ENCODE measurements at regions not wholly inside any gene's neighbourhood (a gene's known extent, or its start where the extent isn't known, plus 50 kb on each side); places are given as distances from the start of the nearest gene placed in this dataset.
"Not testable (repeated sequence)": the region's sequence is repeated elsewhere in the genome, so short reads cannot be mapped to it uniquely, and the experiment has no call there.

DNA sequence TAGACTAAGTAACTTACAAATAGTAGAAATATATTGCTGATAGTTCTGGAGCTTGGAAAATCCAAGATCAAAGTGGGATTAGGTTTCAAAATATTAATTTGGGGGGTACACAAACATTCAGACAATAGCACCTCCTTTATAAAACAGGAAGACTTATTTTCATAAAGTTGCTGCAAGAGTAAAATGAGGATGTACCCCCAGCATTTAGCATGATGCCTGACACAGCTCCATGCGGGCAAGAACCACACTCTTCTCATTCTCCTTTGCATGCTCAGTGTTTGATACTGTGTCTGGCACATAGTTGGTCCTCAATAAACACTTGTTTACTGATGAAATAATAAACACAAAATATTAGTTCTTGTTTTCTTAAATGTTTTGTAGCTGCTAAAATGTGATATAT lies 332.9 kb downstream of the TFAP2A start:
- 38 to 67% methylated on average over 1 of the region's 1 CpG for WGBS, 2 donors
- peaks cover 0 to 3% (median 0%) of the 10 kb centered on the region in 3 donors for H3K27me3 ChIP-seq (ENCODE audit: control insufficient read depth in 3 of 3, insufficient read depth in 3 of 3, low read length in 2 of 3)
- H3K4me3 ChIP-seq, result no peak overlapping the region
- H3K4me1 ChIP-seq (ENCODE audit: control insufficient read depth in 5 of 5, insufficient read depth in 5 of 5, low read length in 5 of 5), result no peaks in the 10 kb centered on the region
- DNase-seq (no peak), ATAC-seq (ENCODE audit: insufficient read depth, low FRiP score) (no peak)
- no peaks in the 10 kb centered on the region for H3K9me3 ChIP-seq (ENCODE audit: control insufficient read depth in 4 of 4, insufficient read depth in 3 of 4, low read length in 3 of 4)
- no peaks in the 10 kb centered on the region for H3K36me3 ChIP-seq (ENCODE audit: control insufficient read depth in 4 of 4, insufficient read depth in 4 of 4, low read length in 4 of 4)
- no peak overlapping the region for H3K27ac ChIP-seq (ENCODE audit: low read depth in 1 of 2, low read length in 1 of 2)
- TF ChIP-seq, protein P1, sequence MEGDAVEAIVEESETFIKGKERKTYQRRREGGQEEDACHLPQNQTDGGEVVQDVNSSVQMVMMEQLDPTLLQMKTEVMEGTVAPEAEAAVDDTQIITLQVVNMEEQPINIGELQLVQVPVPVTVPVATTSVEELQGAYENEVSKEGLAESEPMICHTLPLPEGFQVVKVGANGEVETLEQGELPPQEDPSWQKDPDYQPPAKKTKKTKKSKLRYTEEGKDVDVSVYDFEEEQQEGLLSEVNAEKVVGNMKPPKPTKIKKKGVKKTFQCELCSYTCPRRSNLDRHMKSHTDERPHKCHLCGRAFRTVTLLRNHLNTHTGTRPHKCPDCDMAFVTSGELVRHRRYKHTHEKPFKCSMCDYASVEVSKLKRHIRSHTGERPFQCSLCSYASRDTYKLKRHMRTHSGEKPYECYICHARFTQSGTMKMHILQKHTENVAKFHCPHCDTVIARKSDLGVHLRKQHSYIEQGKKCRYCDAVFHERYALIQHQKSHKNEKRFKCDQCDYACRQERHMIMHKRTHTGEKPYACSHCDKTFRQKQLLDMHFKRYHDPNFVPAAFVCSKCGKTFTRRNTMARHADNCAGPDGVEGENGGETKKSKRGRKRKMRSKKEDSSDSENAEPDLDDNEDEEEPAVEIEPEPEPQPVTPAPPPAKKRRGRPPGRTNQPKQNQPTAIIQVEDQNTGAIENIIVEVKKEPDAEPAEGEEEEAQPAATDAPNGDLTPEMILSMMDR (IDR thresholded peaks at IDR 0.05; ENCODE audit: control extremely low read depth, extremely low read depth), result no peak
- H3K9ac ChIP-seq (ENCODE audit: insufficient read depth in 1 of 2, low read length in 2 of 2), result no peak overlapping the region

DNA sequence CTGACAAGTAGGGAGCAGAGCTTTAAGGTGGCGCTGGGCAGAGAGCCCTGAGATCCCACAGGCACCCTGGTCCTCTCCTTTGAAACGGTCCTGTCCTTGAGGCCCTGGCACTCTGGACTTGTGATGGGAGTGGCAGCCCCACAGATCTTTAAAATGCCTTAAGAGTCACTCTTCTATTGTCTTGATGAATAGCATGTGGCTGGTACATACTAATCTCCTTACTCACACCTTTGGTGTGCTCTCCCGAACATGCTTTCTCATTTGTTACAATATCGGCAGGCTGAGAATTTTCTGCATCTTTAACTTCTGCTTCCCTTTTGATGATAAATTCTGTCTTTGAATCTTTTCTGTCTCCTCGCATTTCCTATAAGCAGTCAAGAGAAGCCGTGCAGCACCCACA lies 333.8 kb downstream of the TFAP2A start:
- Histone ChIP-seq H3K9me3 (ENCODE audit: control insufficient read depth in 4 of 4, insufficient read depth in 3 of 4, low read length in 3 of 4) (no peaks in the 10 kb centered on the region), H3K27me3 (ENCODE audit: control insufficient read depth in 3 of 3, insufficient read depth in 3 of 3, low read length in 2 of 3) (peaks cover 0 to 3% (median 0%) of the 10 kb centered on the region in 3 donors), H3K27ac (ENCODE audit: low read depth in 1 of 2, low read length in 1 of 2) (no peak overlapping the region), H3K4me3 (no peak overlapping the region), H3K9ac (ENCODE audit: insufficient read depth in 1 of 2, low read length in 2 of 2) (no peak overlapping the region), H3K4me1 (ENCODE audit: control insufficient read depth in 5 of 5, insufficient read depth in 5 of 5, low read length in 5 of 5) (no peaks in the 10 kb centered on the region), H3K36me3 (ENCODE audit: control insufficient read depth in 4 of 4, insufficient read depth in 4 of 4, low read length in 4 of 4) (no peaks in the 10 kb centered on the region)
- 82 to 84% methylated on average over 6 of the region's 6 CpGs for WGBS, 2 donors
- DNase-seq, result no peak
- TF ChIP-seq, protein P1 (IDR thresholded peaks at IDR 0.05; ENCODE audit: control extremely low read depth, extremely low read depth), result no peak
- no peak for ATAC-seq (ENCODE audit: insufficient read depth, low FRiP score)

DNA sequence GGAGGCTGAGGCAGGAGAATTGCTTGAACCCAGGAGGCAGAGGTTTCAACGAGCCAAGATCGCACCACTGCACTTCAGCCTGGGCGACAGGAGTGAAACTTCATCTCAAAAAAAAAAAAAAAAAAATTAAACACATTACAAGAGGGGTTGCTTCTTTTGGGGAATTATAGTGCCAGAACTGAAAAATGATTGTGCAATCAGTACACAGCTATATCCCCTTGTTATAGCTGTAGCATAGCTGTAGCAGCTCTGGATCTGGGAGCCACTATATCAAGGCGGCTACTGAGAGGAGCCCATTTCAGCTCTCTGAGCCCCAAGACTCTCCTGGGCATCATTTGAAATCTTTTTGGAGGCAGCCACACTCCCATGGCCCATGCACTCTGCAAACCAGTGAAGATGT lies 334.3 kb downstream of the TFAP2A start:
- H3K4me3 ChIP-seq, result no peak overlapping the region
- H3K9ac ChIP-seq (ENCODE audit: insufficient read depth in 1 of 2, low read length in 2 of 2), result no peak overlapping the region
- no peaks in the 10 kb centered on the region for H3K4me1 ChIP-seq (ENCODE audit: control insufficient read depth in 5 of 5, insufficient read depth in 5 of 5, low read length in 5 of 5)
- no peaks in the 10 kb centered on the region for H3K36me3 ChIP-seq (ENCODE audit: control insufficient read depth in 4 of 4, insufficient read depth in 4 of 4, low read length in 4 of 4)
- peaks cover 0 to 3% (median 0%) of the 10 kb centered on the region in 3 donors for H3K27me3 ChIP-seq (ENCODE audit: control insufficient read depth in 3 of 3, insufficient read depth in 3 of 3, low read length in 2 of 3)
- H3K9me3 ChIP-seq (ENCODE audit: control insufficient read depth in 4 of 4, insufficient read depth in 3 of 4, low read length in 3 of 4), result no peaks in the 10 kb centered on the region
- DNase-seq (no peak), ATAC-seq (ENCODE audit: insufficient read depth, low FRiP score) (no peak)
- TF ChIP-seq, protein P1 (IDR thresholded peaks at IDR 0.05; ENCODE audit: control extremely low read depth, extremely low read depth), result no peak
- no peak overlapping the region for H3K27ac ChIP-seq (ENCODE audit: low read depth in 1 of 2, low read length in 1 of 2)
- WGBS, 2 donors, result 89 to 95% methylated on average over 4 of the region's 4 CpGs

DNA sequence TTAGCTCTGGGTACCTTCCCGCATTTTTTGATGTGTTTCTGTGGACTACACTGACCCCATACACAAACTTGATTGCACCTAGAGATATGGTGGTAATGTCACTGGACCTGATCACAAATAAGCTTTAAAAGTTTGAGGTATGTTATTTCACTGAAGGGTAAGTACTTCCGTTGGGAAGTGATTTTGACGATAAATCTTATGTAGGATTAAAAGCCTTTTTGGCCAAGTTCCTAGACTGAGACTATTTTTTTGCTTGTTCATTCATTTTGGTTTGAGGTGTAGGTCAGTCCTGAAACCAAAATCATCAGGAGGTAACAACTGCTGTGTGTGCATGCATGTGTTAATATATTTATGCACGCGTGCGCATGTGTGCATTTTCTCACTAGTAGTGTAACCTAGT lies 336.3 kb downstream of the TFAP2A start:
- H3K9me3 ChIP-seq (ENCODE audit: control insufficient read depth in 4 of 4, insufficient read depth in 3 of 4, low read length in 3 of 4), result no peaks in the 10 kb centered on the region
- TF ChIP-seq, protein P1 (IDR thresholded peaks at IDR 0.05; ENCODE audit: control extremely low read depth, extremely low read depth), result no peak
- H3K36me3 ChIP-seq (ENCODE audit: control insufficient read depth in 4 of 4, insufficient read depth in 4 of 4, low read length in 4 of 4), result no peaks in the 10 kb centered on the region
- DNase-seq (no peak), ATAC-seq (ENCODE audit: insufficient read depth, low FRiP score) (no peak)
- WGBS, 2 donors, result 84 to 93% methylated on average over 6 of the region's 6 CpGs
- H3K4me1 ChIP-seq (ENCODE audit: control insufficient read depth in 5 of 5, insufficient read depth in 5 of 5, low read length in 5 of 5), result no peaks in the 10 kb centered on the region
- H3K27ac ChIP-seq (ENCODE audit: low read depth in 1 of 2, low read length in 1 of 2), result no peak overlapping the region
- no peak overlapping the region for H3K9ac ChIP-seq (ENCODE audit: insufficient read depth in 1 of 2, low read length in 2 of 2)
- H3K27me3 ChIP-seq (ENCODE audit: control insufficient read depth in 3 of 3, insufficient read depth in 3 of 3, low read length in 2 of 3), result peaks cover 0 to 3% (median 0%) of the 10 kb centered on the region in 3 donors
- H3K4me3 ChIP-seq, result no peak overlapping the region

DNA sequence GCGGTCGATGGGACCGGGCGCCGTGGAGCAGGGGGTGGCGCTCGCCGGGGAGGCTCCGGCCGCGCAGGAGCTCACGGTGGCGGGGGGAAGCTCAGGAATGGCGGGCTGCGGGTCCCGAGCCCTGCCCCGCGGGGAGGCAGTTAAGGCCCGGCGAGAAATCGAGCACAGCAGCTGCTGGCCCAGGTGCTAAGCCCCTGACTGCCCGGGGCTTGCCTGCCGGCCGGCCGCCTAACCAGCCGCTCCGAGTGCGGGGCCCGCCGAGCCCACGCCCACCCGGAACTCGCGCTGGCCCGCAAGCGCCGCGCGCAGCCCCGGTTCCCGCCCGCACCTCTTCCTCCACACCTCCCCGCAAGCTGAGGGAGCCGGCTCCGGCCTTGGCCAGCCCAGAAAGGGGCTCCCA lies 340.1 kb downstream of the TFAP2A start:
- not testable (repeated sequence) for H3K4me3 ChIP-seq; H3K27ac ChIP-seq (ENCODE audit: low read depth in 1 of 2, low read length in 1 of 2); H3K9me3 ChIP-seq (ENCODE audit: control insufficient read depth in 4 of 4, insufficient read depth in 3 of 4, low read length in 3 of 4); ATAC-seq (ENCODE audit: insufficient read depth, low FRiP score); H3K9ac ChIP-seq (ENCODE audit: insufficient read depth in 1 of 2, low read length in 2 of 2); H3K4me1 ChIP-seq (ENCODE audit: control insufficient read depth in 5 of 5, insufficient read depth in 5 of 5, low read length in 5 of 5); DNase-seq; H3K36me3 ChIP-seq (ENCODE audit: control insufficient read depth in 4 of 4, insufficient read depth in 4 of 4, low read length in 4 of 4); H3K27me3 ChIP-seq (ENCODE audit: control insufficient read depth in 3 of 3, insufficient read depth in 3 of 3, low read length in 2 of 3)
- WGBS, 2 donors, result 98% methylated on average over 43 to 45 of the region's 45 CpGs
